Kidney (tissue), 13 donors: ENCODE measurements at regions not wholly inside any gene's neighbourhood (a gene's known extent, or its start where the extent isn't known, plus 50 kb on each side); places are given as distances from the start of the nearest gene placed in this dataset.
A peak's percentile ranks its signal among the peaks of the same experiment; 100 is the strongest.

ENCODE experiments used
- DNase-seq, 5 donors: peaks; one replicate each; pipeline ENCODE4 v3.0.0-alpha.2; 2013 to 2020
- FAIRE-seq: peaks from 2 replicates; lab custom pipeline; 2012; peaks lifted over from hg19 to GRCh38; lab: Jason Lieb, UNC
- H3K27ac ChIP-seq, 2 donors: one replicate each; pipeline ENCODE4 v1.7.0; 2013; ENCODE audit warnings: low read depth in 2 of 2, low read length in 2 of 2, inconsistent platforms in 1 of 2
- H3K27me3 ChIP-seq: one replicate; pipeline ENCODE4 v1.7.1; 2013; ENCODE audit warnings: low read length, inconsistent platforms; ENCODE audit not compliant: control insufficient read depth, insufficient read depth
- H3K36me3 ChIP-seq, 3 donors: one replicate each; pipeline versions ENCODE4 v1.7.0 to v1.7.1; 2013; ENCODE audit warnings: low read length in 3 of 3, control low read depth in 1 of 3, inconsistent platforms in 1 of 3; ENCODE audit not compliant: insufficient read depth in 3 of 3, control insufficient read depth in 2 of 3
- H3K4me1 ChIP-seq, 3 donors: one replicate each; pipeline versions ENCODE4 v1.7.0 to v1.7.1; 2013; ENCODE audit warnings: low read length in 3 of 3, inconsistent platforms in 1 of 3, low read depth in 1 of 3; ENCODE audit not compliant: control insufficient read depth in 2 of 3, insufficient read depth in 2 of 3
- H3K4me3 ChIP-seq, 3 donors: one replicate each; pipeline versions ENCODE4 v1.7.0 to v1.8.1; 2013; ENCODE audit warnings: low read length in 3 of 3, control low read depth in 1 of 3, inconsistent platforms in 1 of 3
- H3K9ac ChIP-seq, 3 donors: one replicate each; pipeline versions ENCODE4 v1.7.0 to v1.7.1; 2013; ENCODE audit warnings: low read length in 3 of 3, control low read depth in 1 of 3, inconsistent platforms in 1 of 3
- H3K9me3 ChIP-seq, 3 donors: one replicate each; pipeline versions ENCODE4 v1.7.0 to v1.7.1; 2013; ENCODE audit warnings: low read length in 3 of 3, control low read depth in 1 of 3, inconsistent platforms in 1 of 3; ENCODE audit not compliant: control insufficient read depth in 2 of 3, insufficient read depth in 1 of 3
- CTCF ChIP-seq: IDR thresholded peaks from 3 replicates; pipeline ENCODE4 v1.5.1; 2012; ENCODE audit warnings: mild to moderate bottlenecking, moderate library complexity, borderline replicate concordance; ENCODE audit not compliant: insufficient read depth; ENCODE audit errors: extremely low read depth
- intact Hi-C: fragments of 100-400 bp; cut with DNase I; formaldehyde crosslinking; loops from one replicate; pipeline ENCODE4 v1.11.1; 2022
- donor health status: control.
- donor health status: control.
- donor health status: control.
- donor health status: control.
- donor health status: control.
- donor health status: DM: yes; HTN: yes; CAD: no.
- donor health status: Normal renal cell carcinoma (clear cell type).

- no peak overlapping the region for H3K9ac ChIP-seq
- FAIRE-seq, result no peak
- no peak for TF ChIP-seq CTCF
Measured at GRCh38 chr20:20782231-20782630, 69.8 kb upstream of the RALGAPA2 start.

GRCh38 chr20:20781029-20781428, 68.6 kb upstream of the RALGAPA2 start:
- Histone ChIP-seq H3K27me3 (no peaks in the 10 kb centered on the region), H3K9me3 (no peaks in the 10 kb centered on the region), H3K36me3 (no peaks in the 10 kb centered on the region), H3K4me1 (no peaks in the 10 kb centered on the region), H3K9ac (no peak overlapping the region), H3K27ac (no peak overlapping the region), H3K4me3 (no peak overlapping the region)
- no peak for TF ChIP-seq CTCF
- intact Hi-C loops, result no loop called here
- FAIRE-seq (no peak), DNase-seq (no peak)

More at GRCh38 chr20:20782231-20782630, 69.8 kb upstream of the RALGAPA2 start:
- H3K27me3 ChIP-seq, result no peaks in the 10 kb centered on the region
- H3K27ac ChIP-seq, result no peak overlapping the region
- peak in 2 of 5 donors; percentile 23 to 62 for DNase-seq
- H3K9me3 ChIP-seq, result no peaks in the 10 kb centered on the region
- H3K36me3 ChIP-seq, result no peaks in the 10 kb centered on the region
- intact Hi-C loops, result no loop called here
- no peak overlapping the region for H3K4me3 ChIP-seq
- H3K4me1 ChIP-seq, result no peaks in the 10 kb centered on the region

- no peak overlapping the region for H3K4me3 ChIP-seq
- no peaks in the 10 kb centered on the region for H3K36me3 ChIP-seq
- intact Hi-C loops, result no loop called here
- H3K27ac ChIP-seq, result no peak overlapping the region
- peak in 4 of 5 donors; percentile 11 to 84 (median 16) for DNase-seq
- no peak for FAIRE-seq
- H3K4me1 ChIP-seq, result no peaks in the 10 kb centered on the region
- no peaks in the 10 kb centered on the region for H3K27me3 ChIP-seq
- no peak overlapping the region for H3K9ac ChIP-seq
- H3K9me3 ChIP-seq, result no peaks in the 10 kb centered on the region
- no peak for TF ChIP-seq CTCF
Measured at GRCh38 chr20:20780127-20780824, 67.8 kb upstream of the RALGAPA2 start.
